HEK293 (cell line): ENCODE measurements at regions not wholly inside any gene's neighbourhood (a gene's known extent, or its start where the extent isn't known, plus 50 kb on each side); places are given as distances from the start of the nearest gene placed in this dataset.

Experiments
- CTCF ChIA-PET: fragments of 350-600 bp; formaldehyde crosslinking; extraction: SDS; loops from one replicate; lab custom pipeline; 2021; ENCODE audit warnings: antibody characterized with exemption; lab: Yijun Ruan, JAX
- POLR2A ChIA-PET: fragments of 300-600 bp; formaldehyde crosslinking; extraction: SDS; loops from one replicate; lab custom pipeline; 2020; ENCODE audit warnings: antibody characterized with exemption, inconsistent platforms; lab: Yijun Ruan, JAX
- H3K27ac ChIP-seq: fragments of 200-500 bp; sonication (Bioruptor generic); 2 replicates; pipeline ENCODE4 v1.5.1; 2014; ENCODE audit warnings: low read depth, low read length, control low read depth, inconsistent platforms; ENCODE audit errors: extremely low read depth
- H3K36me3 ChIP-seq, 2 experiments: fragments of 200-500 bp in 1 of 2; sonication (Bioruptor generic) in 1 of 2; 1 replicate in 1 of 2; 2 replicates in 1 of 2; pipeline ENCODE4 v1.5.1; 2014 to 2017; ENCODE audit warnings: inconsistent platforms in 2 of 2, low read length in 2 of 2; ENCODE audit not compliant: control insufficient read depth in 2 of 2, insufficient read depth in 1 of 2
- H3K4me1 ChIP-seq: fragments of 200-500 bp; sonication (Bioruptor generic); 2 replicates; pipeline ENCODE4 v1.5.1; 2014; ENCODE audit warnings: mild to moderate bottlenecking, low read length, inconsistent platforms; ENCODE audit not compliant: control insufficient read depth, insufficient read depth
- H3K4me3 ChIP-seq: 2 replicates; pipeline ENCODE4 v1.5.1; 2011; ENCODE audit warnings: low read depth, mild to moderate bottlenecking, control low read depth, low read length, moderate library complexity
- H3K9me3 ChIP-seq: fragments of 200-500 bp; sonication (Bioruptor generic); 2 replicates; pipeline ENCODE4 v1.5.1; 2014; ENCODE audit warnings: low read depth, low read length, inconsistent platforms; ENCODE audit not compliant: control insufficient read depth, insufficient read depth
- BCL11B ChIP-seq: fragments of 450-650 bp; formaldehyde crosslinking; IDR thresholded peaks from 2 replicates; pipeline ENCODE4 v1.5.1; 2016; ENCODE audit warnings: low read depth, missing biosample characterization, missing genetic modification characterization
- EGR2 ChIP-seq: fragments of 450-650 bp; formaldehyde crosslinking; IDR thresholded peaks from 2 replicates; pipeline ENCODE4 v1.5.1; 2016; ENCODE audit warnings: low read depth, missing biosample characterization, missing genetic modification characterization
- IKZF3 ChIP-seq: fragments of 450-650 bp; IDR thresholded peaks from 2 replicates; pipeline ENCODE4 v1.5.0; 2018; ENCODE audit warnings: missing biosample characterization, mild to moderate bottlenecking, missing genetic modification characterization, moderate library complexity
- KLF7 ChIP-seq: fragments of 450-650 bp; formaldehyde crosslinking; IDR thresholded peaks from 2 replicates; pipeline ENCODE4 v1.5.1; 2016; ENCODE audit warnings: missing biosample characterization, missing genetic modification characterization, borderline replicate concordance
- TSHZ1 ChIP-seq: fragments of 450-650 bp; formaldehyde crosslinking; IDR thresholded peaks from 2 replicates; pipeline ENCODE4 v1.5.1; 2016; ENCODE audit warnings: missing biosample characterization, missing genetic modification characterization, borderline replicate concordance
- ZBTB7A ChIP-seq: fragments of 450-650 bp; formaldehyde crosslinking; IDR thresholded peaks from 2 replicates; pipeline ENCODE4 v1.5.1; 2016; ENCODE audit warnings: low read depth, missing biosample characterization, missing genetic modification characterization
- ZFP37 ChIP-seq: fragments of 450-650 bp; formaldehyde crosslinking; IDR thresholded peaks from 2 replicates; pipeline ENCODE4 v1.5.1; 2016; ENCODE audit warnings: missing biosample characterization, missing genetic modification characterization
- ZNF112 ChIP-seq: fragments of 450-650 bp; formaldehyde crosslinking; IDR thresholded peaks from 2 replicates; pipeline ENCODE4 v1.5.0; 2017; ENCODE audit warnings: missing biosample characterization, missing genetic modification characterization
- ZNF155 ChIP-seq: fragments of 450-650 bp; formaldehyde crosslinking; IDR thresholded peaks from 2 replicates; pipeline ENCODE4 v1.5.1; 2016; ENCODE audit warnings: missing biosample characterization, missing genetic modification characterization
- ZNF19 ChIP-seq: fragments of 450-650 bp; formaldehyde crosslinking; IDR thresholded peaks from 2 replicates; pipeline ENCODE4; 2016; ENCODE audit warnings: missing biosample characterization, missing genetic modification characterization, low read depth
- ZNF214 ChIP-seq: fragments of 450-650 bp; formaldehyde crosslinking; IDR thresholded peaks from 2 replicates; pipeline ENCODE4 v1.5.1; 2017; ENCODE audit warnings: missing biosample characterization, mild to moderate bottlenecking, missing genetic modification characterization, borderline replicate concordance
- ZNF280D ChIP-seq: fragments of 450-650 bp; formaldehyde crosslinking; IDR thresholded peaks from 2 replicates; pipeline ENCODE4 v1.5.1; 2016; ENCODE audit warnings: missing biosample characterization, missing genetic modification characterization
- ZNF335 ChIP-seq: fragments of 450-650 bp; formaldehyde crosslinking; conservative IDR thresholded peaks from 2 replicates; pipeline ENCODE4 v1.5.1; 2016; ENCODE audit warnings: missing biosample characterization, missing genetic modification characterization
- ZNF350 ChIP-seq: fragments of 450-650 bp; formaldehyde crosslinking; IDR thresholded peaks from 2 replicates; pipeline ENCODE4 v1.5.0; 2017; ENCODE audit warnings: missing biosample characterization, mild to moderate bottlenecking, missing genetic modification characterization
- ZNF514 ChIP-seq: fragments of 450-650 bp; formaldehyde crosslinking; IDR thresholded peaks from 2 replicates; pipeline ENCODE4 v1.5.1; 2016; ENCODE audit warnings: missing biosample characterization, missing genetic modification characterization
- ZNF544 ChIP-seq: fragments of 450-650 bp; formaldehyde crosslinking; IDR thresholded peaks from 2 replicates; pipeline ENCODE4 v1.5.0; 2017; ENCODE audit warnings: missing biosample characterization, missing genetic modification characterization
- ZNF561 ChIP-seq: fragments of 450-650 bp; IDR thresholded peaks from 2 replicates; pipeline ENCODE4 v1.5.1; 2018; ENCODE audit warnings: missing biosample characterization, missing genetic modification characterization, borderline replicate concordance
- ZNF571 ChIP-seq: fragments of 450-650 bp; formaldehyde crosslinking; IDR thresholded peaks from 2 replicates; pipeline ENCODE4 v1.5.0; 2017; ENCODE audit warnings: missing biosample characterization, missing genetic modification characterization
- ZNF677 ChIP-seq: fragments of 450-650 bp; IDR thresholded peaks from 2 replicates; pipeline ENCODE4 v1.5.0; 2018; ENCODE audit warnings: missing biosample characterization, mild to moderate bottlenecking, missing genetic modification characterization, moderate library complexity
- ZNF776 ChIP-seq: fragments of 450-650 bp; formaldehyde crosslinking; IDR thresholded peaks from 2 replicates; pipeline ENCODE4 v1.5.0; 2017; ENCODE audit warnings: missing biosample characterization, missing genetic modification characterization, borderline replicate concordance
- ZNF785 ChIP-seq: fragments of 450-650 bp; formaldehyde crosslinking; IDR thresholded peaks from 2 replicates; pipeline ENCODE4 v1.5.1; 2016; ENCODE audit warnings: missing biosample characterization, missing genetic modification characterization
- ZNF792 ChIP-seq: fragments of 450-650 bp; formaldehyde crosslinking; IDR thresholded peaks from 2 replicates; pipeline ENCODE4 v1.5.1; 2016; ENCODE audit warnings: missing biosample characterization, missing genetic modification characterization

- ChIA-PET CTCF (no interaction called here), POLR2A (no interaction called here)
- Histone ChIP-seq H3K9me3 (no peaks in the 10 kb centered on the region), H3K36me3 (no peaks in the 10 kb centered on the region), H3K4me1 (no peaks in the 10 kb centered on the region), H3K27ac (no peak overlapping the region), H3K4me3 (no peak overlapping the region)
- TF ChIP-seq ZNF561 (tag by site-specific recombination) (no peak), ZFP37 (tag by site-specific recombination) (no peak), ZNF335 (tag by site-specific recombination) (no peak), IKZF3 (no peak), ZNF155 (tag by site-specific recombination) (no peak)
- TF ChIP-seq, all 188 proteins: peak for 0
Observed at GRCh38 chr4:127344071-127344470, 288.7 kb upstream of the INTU start.

GRCh38 chr4:127347936-127348335, 284.8 kb upstream of the INTU start:
- H3K36me3 ChIP-seq = no peaks in the 10 kb centered on the region
- POLR2A ChIA-PET = no interaction called here
- H3K4me1 ChIP-seq = no peaks in the 10 kb centered on the region
- no peaks in the 10 kb centered on the region for H3K9me3 ChIP-seq
- CTCF ChIA-PET = interaction anchor here (0.8 kb wide), 1 partner anchor 123 kb away, joined by 4 read pairs; no protein-coding TSS in a partner anchor
- TF ChIP-seq ZNF214 (tag by site-specific recombination) = no peak
- TF ChIP-seq ZNF776 (tag by site-specific recombination) = no peak
- TF ChIP-seq ZBTB7A (tag by site-specific recombination) = no peak
- no peak for TF ChIP-seq ZNF112 (tag by site-specific recombination)
- TF ChIP-seq ZNF280D (tag by site-specific recombination) = no peak
- TF ChIP-seq ZNF785 (tag by site-specific recombination) = no peak
- no peak for TF ChIP-seq ZNF514 (tag by site-specific recombination)
- no peak for TF ChIP-seq ZNF350
- no peak for TF ChIP-seq ZNF792 (tag by site-specific recombination)
- no peak for TF ChIP-seq ZNF677 (tag by site-specific recombination)
- no peak for TF ChIP-seq EGR2
- no peak for TF ChIP-seq TSHZ1
- no peak for TF ChIP-seq ZNF544 (tag by site-specific recombination)
- no peak for TF ChIP-seq ZNF571 (tag by site-specific recombination)
- TF ChIP-seq BCL11B (tag by site-specific recombination) = no peak
- no peak for TF ChIP-seq ZNF19 (tag by site-specific recombination)
- no peak for TF ChIP-seq KLF7
- no peak overlapping the region for H3K27ac ChIP-seq
- H3K4me3 ChIP-seq = no peak overlapping the region
